Cardiac fibroblast (primary cell): ENCODE measurements at regions not wholly inside any gene's neighbourhood (a gene's known extent, or its start where the extent isn't known, plus 50 kb on each side); places are given as distances from the start of the nearest gene placed in this dataset.

Source experiments
- DNase-seq, 2 donors: peaks; one replicate each; pipeline versions ENCODE4 v3.0.0 to v3.0.0-alpha.2; 2010; ENCODE audit warnings: low read depth in 2 of 2
- H3K4me3 ChIP-seq, 2 donors: replicated peaks in 1 of 2; 1 replicate in 1 of 2; 2 replicates in 1 of 2; pipeline ENCODE4 v1.5.1; 2011; ENCODE audit warnings: low read depth in 2 of 2, low read length in 2 of 2, mild to moderate bottlenecking in 2 of 2, moderate library complexity in 1 of 2
- CTCF ChIP-seq: IDR thresholded peaks from one replicate; pipeline ENCODE4 v1.5.1; 2011; ENCODE audit warnings: low read depth, mild to moderate bottlenecking, low read length, inconsistent platforms

- TF ChIP-seq CTCF, result no peak
- no peak overlapping the region for H3K4me3 ChIP-seq
- DNase-seq, result no peak
Measured at GRCh38 chr4:11261066-11261850, 167.4 kb downstream of the HS3ST1 start.

GRCh38 chr4:11259837-11260236, 168.9 kb downstream of the HS3ST1 start:
- TF ChIP-seq CTCF, result no peak
- H3K4me3 ChIP-seq, result no peak overlapping the region
- DNase-seq, result no peak

- DNase-seq, result no peak
- no peak for TF ChIP-seq CTCF
- no peak overlapping the region for H3K4me3 ChIP-seq
Measured at GRCh38 chr4:11252149-11252548, 176.5 kb downstream of the HS3ST1 start.

GRCh38 chr4:11250510-11250909, 178.2 kb downstream of the HS3ST1 start:
- no peak for DNase-seq
- TF ChIP-seq CTCF, result no peak
- no peak overlapping the region for H3K4me3 ChIP-seq

GRCh38 chr4:11232015-11232414, 196.7 kb downstream of the HS3ST1 start:
- no peak overlapping the region for H3K4me3 ChIP-seq
- peak; percentile 3 to 26 for DNase-seq
- TF ChIP-seq CTCF, result no peak

- no peak overlapping the region for H3K4me3 ChIP-seq
- DNase-seq, result no peak
- no peak for TF ChIP-seq CTCF
Measured at GRCh38 chr4:11230866-11231265, 197.8 kb downstream of the HS3ST1 start.

- peak in 1 of 2 donors; percentile 4 for DNase-seq
- no peak for TF ChIP-seq CTCF
Measured at GRCh38 chr4:11228530-11228929, 200.2 kb downstream of the HS3ST1 start.

More at GRCh38 chr4:11228530-11228929, 200.2 kb downstream of the HS3ST1 start:
- no peak overlapping the region for H3K4me3 ChIP-seq
